ENCODE measurements at regions not wholly inside any gene's neighbourhood (a gene's known extent, or its start where the extent isn't known, plus 50 kb on each side); places are given as distances from the start of the nearest gene placed in this dataset.

DNA sequence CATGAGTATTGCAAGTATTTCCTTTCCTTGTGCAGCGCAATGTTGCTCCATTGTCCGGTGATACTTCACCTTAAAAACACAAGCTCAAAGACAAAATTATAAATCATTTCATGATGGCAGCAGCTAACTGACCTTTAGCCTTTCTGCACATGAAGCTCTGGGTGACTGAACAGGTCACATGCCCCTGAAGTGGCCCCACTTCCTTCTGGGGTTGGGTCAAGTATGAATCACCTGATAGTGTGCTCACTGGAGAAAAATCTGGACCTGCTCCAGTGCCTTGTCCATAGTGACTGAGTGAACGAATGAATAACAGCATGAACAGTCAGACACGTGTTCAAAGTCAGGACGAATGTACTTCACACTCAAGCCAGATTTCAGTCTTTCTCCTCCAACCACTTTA is 658.9 kb downstream of the NPHP4 start:
- no peak for DNase-seq (ENCODE audit: low spot score)

DNA sequence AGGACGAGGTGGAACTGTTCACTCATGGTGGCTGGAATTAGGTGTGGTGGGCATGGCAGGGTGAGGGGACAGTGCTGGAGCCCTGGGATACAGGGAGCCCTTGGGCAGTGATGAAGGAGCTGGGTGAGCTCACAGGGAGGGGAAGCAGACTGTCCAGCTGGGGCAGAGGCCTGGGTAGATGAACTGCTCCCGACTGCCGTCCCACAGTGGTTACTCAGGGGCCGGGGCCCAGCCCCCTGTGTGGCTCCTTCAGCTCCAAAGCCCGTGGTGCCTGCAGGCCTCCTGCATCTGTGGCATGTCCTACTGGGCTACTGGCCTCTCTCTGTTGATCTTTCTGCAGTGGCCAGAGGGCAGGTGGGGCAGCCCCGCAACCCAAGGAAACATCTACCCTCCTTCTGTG is 661.1 kb downstream of the NPHP4 start:
- no peak for DNase-seq (ENCODE audit: low spot score)

DNA sequence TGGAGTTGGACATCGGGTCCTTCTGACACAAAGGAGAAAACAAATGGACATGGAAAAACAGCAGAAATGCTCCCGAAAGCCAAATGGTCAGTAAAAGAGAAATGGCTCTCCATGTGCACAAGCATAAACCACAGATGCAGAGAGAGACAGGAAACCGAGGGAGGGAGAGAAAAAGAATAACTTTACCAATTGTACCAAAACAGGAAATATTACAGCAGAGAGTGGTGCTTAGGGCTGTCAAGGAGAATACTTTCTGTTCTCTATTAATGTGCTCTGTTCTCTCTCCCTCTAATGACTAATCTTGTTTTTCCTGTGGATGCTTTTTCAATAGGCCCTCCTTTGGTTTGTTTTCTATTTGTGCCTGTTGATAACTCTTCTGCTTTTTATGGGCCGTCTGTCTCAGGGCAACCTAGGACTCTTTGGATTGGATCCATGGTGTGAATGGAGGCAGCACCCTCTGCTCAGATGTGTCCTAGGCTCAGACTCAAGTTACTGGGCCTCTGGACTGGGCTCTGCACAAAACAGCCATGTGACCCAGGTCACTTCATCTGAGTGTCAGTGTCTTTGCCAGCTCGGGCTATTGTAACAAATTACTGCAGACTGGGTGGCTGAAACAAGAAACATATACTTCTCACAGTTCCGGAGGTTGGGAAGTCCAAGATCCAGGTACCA is 663.0 kb downstream of the NPHP4 start:
- no peak for DNase-seq (ENCODE audit: low spot score)

DNA sequence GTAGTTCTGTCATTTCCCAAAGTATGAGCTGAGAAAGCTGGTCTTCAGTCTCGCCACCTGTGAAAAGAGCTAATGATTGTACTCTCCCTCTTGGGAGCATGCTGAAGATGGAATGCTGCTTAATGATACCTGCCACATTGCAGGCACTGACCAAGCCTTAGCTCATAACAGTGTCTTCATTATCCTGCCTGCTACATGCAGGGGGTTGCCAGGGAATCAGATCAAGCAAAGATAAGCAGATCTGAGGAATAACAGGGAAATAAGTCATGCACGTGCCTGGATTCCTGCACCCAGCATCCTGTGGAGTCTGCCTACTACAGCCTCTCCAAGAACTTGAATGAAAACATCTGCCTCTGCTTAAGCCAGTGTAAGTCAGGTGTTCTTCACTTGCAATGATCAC is 667.3 kb downstream of the NPHP4 start:
- no peak for DNase-seq (ENCODE audit: low spot score)

DNA sequence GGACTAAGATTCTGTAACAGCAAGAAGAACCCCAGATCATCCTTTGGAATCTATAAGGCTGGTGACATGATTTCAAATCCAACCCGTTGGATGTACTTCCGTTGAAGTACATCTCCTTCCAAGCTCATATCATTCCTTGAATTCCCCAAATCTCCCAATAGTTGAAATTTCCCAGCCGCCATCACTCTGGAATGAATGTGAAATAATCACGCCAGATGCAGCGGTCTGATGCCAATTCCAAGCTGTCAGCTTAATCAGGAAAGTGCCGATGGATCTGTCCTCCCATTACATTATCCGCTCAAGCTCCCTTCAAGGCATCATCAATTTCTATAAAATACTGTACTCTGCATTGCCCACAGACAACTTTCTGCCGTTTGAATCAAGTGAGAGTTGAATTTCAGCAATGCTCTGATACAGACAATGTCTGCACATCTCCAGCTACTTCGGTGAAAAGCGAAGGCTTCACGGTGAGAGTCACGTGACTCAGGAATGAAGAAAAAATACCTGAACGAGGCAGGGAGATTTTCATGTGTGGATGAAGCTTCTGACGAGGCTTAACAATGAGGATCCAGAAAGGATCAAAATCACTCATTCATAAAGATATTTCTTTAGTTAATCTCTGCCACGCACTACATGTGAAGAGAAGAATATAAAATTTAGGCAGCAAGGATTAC is 663.9 kb downstream of the AJAP1 start:
- no peak for DNase-seq (ENCODE audit: low spot score)

DNA sequence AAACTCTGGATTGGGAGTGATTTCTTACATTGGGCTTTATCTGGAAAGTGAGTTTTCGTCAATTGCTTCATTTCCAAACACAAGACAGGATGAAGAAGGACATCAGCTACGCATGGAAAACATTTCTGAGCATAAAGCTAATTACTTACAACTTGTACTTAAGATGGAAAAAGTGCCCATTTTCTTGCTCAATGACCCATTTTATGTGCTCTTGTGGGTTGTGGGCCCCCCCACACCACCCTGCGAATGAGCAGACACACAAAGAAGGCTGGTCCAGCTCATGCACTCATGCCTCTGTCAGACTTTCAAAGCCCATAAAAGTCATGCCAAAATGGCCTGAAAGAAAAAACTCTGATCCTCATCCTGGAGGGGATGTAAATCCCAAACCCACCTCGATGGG is 663.0 kb downstream of the AJAP1 start:
- no peak for DNase-seq (ENCODE audit: low spot score)

DNA sequence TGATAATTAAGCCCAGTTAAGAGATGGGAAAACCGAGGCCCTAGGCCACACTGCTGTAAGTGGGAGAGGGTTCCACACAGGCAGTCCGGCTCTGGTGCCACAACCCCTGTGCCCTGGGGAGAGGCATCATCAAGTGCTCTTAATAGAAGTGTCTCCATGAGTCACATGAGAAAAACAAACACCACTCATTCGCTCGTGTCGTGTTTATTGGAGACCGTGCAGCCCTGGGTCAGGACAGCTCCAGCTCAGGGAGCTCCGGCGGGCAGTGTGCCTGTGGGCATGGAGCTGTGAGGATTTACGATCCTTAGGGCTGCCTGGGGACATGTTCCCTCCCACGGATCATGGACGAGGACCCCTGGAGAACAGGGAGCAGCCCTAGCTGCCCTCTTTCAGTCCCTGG is 658.5 kb downstream of the AJAP1 start:
- no peak for DNase-seq (ENCODE audit: low spot score)

DNA sequence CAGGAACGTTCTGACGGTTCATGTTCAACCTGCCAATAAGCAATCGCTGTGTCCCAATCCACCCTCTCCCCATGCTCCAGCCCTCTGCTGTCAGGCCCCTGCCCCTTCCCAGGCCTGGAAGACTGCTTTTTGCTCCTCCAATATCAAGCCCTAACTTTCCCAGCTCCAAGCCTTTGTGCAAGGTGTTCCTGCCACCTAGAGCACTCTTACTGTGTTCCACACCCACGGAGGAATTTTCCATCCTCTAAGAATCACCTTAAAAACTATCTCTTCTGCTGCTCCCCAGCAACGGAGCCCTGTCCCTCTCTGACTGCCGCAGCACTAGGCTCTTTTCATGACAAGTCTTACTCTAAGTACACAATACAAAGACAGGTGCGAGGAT is 657.9 kb downstream of the AJAP1 start:
- DNase-seq (ENCODE audit: low spot score): no peak

DNA sequence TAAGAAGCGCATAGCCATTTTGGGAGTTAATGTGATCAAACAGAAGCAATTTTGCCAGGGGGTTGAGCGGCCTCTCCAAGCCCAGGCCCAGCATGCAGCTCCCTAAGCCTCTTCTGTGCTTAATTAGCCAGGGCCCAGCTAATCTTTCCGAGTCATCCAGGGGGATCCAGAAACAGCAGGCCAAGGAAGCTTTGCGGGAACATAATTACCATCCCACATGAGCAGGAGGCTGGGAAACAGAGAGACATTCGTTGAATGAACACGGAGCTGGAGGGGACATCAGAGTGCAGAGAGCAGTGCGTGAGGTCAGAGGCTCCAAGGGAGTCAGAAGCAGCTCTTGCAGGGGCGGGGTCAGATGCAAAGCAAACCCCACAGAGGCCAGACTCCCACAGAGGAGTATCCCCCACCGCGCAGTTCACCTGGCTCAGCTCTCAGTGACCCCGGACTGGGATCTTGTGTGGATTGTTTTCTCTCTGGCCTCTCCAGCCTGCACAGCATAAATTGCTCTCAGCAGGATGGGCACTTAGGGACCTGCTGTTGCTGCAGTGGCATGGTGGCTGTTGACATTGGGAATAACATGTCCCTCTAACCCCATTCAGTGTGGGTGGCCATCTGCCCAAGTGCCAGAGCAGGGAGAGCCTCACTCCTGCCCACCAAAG is 657.4 kb downstream of the AJAP1 start:
- no peak for DNase-seq (ENCODE audit: low spot score)

DNA sequence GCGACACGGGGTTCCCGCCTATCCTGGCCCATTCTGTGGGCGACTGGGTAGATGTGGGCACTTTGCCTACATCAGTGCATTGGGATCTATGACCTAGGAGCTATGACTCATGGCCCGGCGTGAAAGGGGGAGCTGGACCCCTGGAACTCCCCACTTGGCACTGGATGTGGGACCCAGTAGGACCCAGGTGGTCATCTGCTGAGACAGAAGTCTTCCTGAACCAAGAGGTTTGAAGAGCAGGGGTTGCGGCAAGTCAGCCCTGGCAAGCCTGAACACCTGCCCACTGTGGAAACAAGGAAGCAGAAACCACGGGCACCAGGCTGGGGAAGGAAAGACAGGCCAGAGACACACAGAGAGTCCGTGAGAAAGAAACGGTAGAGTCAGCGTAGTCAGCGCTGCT is 656.7 kb downstream of the AJAP1 start:
- no peak for DNase-seq (ENCODE audit: low spot score)

DNA sequence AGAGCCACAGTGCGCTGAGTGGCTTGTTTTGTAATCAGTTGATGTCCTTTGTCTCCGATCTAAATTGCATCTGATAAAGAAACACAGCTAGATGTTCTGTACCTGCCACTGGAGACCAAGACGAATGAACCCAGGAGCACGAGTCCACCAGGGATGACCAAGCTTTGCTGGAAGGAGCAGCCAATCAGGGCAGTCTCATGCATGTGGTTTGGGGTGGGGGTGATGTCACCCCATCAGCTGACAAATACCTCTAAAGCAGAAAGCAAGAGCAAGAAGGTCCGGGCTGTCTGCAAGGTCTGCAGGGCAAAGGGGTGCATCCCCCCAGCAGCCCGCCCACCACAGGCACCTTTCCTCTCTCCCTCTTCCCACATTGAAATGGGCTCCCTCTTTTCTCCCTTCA is 653.8 kb downstream of the AJAP1 start:
- DNase-seq (ENCODE audit: low spot score): no peak

DNA sequence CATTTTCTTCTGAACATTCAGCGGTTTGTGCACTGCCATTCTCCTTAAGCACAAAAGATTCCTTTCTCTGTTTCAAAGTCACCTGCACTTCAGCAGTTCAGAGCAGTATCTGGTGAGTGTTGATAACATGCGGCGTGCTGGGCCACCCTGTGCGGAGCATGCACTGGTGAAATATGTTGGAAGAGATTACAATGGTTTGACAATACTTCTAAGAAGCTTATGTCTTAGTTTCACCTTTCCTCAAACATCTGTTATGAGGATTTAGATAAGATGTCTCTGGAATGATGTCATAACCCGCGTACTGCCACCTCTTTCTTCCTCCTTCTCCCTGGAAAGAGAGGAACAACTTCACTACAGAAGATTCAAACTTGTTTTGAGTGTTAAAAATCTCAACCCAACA is 650.3 kb downstream of the AJAP1 start:
- DNase-seq (ENCODE audit: low spot score): no peak

DNA sequence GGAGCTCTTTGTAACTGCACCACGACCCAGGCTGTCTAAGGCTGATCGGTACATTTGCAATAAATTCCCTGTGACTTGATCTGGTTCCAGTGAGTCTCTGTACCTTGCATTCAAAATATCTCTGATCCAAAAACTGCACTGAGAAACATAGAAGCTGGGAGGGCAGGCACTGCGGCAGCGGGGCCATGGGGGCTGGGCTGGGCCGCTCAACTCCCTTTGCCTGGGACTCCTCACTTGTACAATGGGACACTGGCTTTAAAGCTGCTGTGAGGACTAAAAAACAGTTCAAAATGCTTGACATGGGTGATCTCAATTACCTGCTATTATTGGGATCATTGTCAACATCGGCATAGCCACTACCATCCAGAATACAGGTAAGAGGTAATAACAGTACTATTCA is 644.0 kb downstream of the AJAP1 start:
- no peak for DNase-seq (ENCODE audit: low spot score)

DNA sequence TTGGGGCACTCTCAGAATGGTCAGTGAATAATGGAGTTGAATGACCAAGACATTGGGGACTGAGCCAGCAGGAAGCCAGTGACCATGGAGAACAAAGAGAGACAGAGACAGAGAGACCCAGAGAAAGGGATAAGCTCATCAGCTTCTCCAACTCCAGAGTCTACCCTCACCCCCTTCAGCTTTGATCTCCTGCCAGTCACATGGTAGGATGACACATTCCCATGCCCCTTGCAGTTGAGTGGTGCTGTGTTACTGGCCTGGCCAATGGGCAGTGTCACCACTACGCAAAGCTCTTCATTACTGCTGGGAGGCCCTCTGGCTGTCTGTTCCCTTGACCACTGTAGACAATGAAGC is 643.5 kb downstream of the AJAP1 start:
- no peak for DNase-seq (ENCODE audit: low spot score)

DNA sequence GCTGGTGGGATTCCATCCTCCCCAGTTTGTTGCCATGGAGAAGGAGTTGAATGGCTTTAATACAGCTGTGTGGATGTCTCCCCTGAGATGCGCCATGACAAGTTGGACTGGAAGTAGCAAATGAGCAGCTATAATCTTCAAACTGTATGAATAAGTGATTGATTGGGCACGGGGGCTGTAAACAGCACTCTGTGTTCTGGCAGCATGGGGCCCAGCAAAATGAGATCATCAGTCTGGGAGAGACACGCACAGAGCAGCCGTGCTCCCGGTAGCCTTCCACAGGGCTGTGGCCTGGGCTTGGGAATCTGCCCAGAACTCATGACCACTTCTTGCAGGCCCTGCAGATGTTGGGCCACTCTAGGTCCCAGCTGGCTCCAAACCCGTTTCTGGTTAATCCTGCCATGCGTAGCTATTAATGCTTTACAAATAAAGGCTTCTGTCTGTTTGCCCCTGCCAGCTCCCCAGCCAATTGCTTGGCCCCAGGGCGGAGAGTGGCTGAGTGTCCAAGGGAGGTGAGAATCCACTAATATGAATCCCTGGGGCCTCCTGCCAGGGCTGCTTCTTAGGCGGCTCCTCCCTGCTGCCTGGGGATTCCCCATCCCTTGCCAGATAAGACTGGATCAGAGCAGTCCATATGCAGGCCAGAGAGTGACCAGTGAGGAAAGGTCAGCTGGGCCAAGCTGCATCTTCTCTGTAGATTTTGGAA is 642.9 kb downstream of the AJAP1 start:
- no peak for DNase-seq (ENCODE audit: low spot score)

DNA sequence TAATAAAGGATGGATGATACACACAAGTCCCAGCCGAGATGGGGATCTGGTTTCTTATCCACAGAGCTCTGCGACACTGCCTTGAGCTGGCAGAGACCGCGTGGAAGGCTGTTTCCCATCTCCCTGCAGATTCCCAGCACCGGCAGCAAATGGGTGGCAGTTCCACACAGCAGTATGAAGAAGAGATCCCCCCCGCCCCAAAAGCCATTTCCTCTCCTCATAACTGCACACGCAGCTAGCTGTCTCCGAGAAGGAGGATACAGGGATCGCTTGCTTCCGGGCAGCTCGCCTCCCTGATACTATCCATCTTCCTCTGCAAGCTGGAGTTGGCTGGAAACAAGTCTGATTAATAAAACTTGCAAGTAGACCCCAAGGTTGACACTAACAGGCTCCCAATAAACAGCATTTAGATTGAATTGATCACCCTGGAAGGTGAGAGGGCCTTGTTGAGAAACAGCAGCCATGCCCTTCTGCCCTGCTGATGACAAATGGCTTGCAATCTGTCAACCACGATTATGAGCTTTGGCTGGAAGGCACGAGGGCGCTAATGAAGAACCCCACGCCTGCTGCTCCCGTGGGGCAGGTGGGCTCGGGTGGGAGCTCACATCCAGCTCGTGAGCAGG is 642.3 kb downstream of the AJAP1 start:
- no peak for DNase-seq (ENCODE audit: low spot score)

DNA sequence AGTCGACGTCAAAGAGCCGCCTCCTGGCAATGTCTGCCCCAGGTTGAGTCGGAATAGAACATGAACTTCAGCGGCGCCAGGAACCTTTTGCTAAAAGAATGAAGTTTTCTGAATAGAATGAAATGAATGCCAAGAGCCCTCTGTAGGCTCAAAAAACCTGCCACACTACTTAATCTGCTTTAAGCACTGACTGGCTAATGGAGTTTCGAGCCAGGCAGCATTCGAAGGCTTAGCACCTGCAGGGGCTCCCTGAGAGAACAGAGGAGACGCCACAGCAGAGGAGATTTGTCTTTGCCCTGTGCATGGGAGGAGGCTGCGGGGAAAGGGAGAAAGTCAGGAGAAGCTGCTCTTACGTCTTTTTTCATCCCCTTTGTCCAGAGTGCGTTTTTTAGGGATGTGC is 641.7 kb downstream of the AJAP1 start:
- no peak for DNase-seq (ENCODE audit: low spot score)

DNA sequence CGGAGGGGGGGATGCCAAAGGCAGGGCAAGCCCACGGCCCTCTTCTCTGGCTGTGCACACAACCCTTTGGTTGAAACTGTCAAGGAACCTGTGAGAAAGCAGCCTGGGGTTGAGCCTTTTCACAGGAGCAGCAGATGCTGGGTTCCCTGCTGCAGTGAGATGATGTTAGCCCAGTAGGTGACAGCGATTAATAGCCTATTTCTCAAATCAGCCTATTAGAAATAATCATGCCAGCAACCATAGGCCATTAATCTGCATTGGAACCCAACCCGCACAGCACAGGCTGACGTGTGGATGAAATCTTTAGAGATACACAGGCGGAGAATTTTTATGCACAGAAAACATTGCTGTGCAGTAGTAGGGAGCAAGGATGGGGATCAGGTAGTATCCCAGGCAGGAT is 637.5 kb downstream of the AJAP1 start:
- no peak for DNase-seq (ENCODE audit: low spot score)

DNA sequence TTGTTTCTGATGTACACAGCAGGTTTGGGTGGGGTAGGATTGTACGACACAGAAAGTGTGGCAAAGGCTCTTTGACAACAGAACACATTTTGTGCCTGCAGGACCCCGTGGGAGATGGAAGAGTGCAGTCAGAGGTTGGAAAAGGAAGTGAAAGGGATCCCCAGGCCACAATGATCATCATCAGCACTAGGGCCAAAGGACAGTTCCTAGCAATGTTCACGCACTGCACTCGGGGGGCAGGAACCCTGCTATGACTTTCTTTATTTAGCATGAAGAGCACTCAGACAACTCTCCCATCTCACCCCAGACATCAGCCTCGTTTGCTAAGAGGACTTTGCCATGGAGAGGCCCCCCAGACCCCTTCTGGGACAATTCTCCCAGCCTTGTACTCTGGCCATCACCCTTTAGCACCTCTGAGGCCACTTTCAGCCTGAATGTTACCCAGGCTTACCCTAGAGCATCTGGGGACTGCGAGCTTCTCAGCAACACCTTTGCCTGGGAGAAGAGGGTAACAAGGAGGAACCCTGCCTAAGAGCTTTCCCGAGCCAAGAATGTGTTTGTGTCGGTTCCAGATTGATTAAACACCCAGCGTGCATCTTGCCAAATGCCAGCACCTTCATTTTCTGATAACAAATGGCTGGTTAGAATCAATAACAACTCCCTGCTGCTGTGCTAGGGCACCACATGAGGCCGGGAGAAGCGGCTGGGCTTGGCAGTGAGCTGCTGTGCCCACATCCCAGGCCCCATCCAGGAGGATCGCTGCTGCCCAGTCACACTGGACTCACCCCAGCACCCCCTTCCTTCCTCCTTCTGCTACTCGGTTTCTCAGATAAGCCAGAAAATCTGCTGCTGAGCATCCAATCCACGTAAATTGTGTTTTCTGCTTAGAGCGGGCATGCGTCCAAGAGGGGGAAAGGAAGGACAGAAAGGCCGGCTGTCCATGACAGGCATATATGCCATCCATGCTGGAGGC is 633.1 kb downstream of the AJAP1 start:
- no peak for DNase-seq (ENCODE audit: low spot score)

DNA sequence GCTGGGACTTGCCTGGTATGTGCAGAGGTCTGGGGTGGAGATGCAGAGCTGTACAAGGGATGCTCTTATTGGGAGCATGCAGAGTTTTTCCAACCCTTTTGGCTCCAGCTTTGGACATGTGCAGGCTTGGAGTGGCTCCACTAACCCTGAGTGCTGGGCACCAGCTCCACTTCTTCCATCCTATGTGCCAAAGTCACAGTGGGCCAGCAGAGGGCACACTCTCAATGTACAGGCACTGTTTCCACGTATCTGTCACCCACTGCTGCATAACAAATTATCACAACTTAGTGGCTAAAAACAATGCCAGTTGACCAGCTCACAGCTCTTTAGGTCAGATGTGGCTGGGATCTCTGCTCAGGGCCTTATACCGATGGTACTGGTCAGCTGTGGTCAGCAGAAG is 631.8 kb downstream of the AJAP1 start:
- no peak for DNase-seq (ENCODE audit: low spot score)

DNA sequence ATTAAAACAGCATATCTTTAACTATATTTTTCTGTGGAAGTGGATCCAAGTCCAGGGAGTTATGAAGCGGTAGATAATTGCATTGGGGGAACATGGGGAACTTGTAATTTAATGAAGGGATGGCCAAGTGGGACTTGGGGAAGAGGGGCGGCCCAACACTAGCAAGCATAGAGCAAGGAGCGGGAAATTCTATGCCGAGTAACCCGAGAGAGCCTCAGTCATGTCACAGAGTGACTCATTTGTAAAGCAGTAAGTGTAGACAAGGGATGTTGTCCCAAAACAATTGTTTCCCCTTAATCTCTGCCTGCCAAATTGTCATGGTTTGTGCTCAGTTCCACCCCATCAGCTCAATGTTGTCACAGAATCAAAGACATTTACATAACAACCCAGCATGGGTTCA is 620.1 kb downstream of the AJAP1 start:
- DNase-seq (ENCODE audit: low spot score): no peak

Measured in AG20443 (cell line).